Tibial artery (tissue), 4 donors: ENCODE measurements at regions not wholly inside any gene's neighbourhood (a gene's known extent, or its start where the extent isn't known, plus 50 kb on each side); places are given as distances from the start of the nearest gene placed in this dataset.
A peak's percentile ranks its signal among the peaks of the same experiment; 100 is the strongest.

Experiments used
- DNase-seq, 2 donors: peaks; one replicate each; pipeline ENCODE4 v3.0.0-alpha.2; 2019
- H3K27ac ChIP-seq, 2 donors: fragments of 200-600 bp; sonication (generic) in 1 of 2; 1 replicate in 1 of 2; 2 replicates in 1 of 2; pipeline ENCODE4 v1.5.1; 2018 to 2019; ENCODE audit warnings: mild to moderate bottlenecking in 1 of 2
- H3K27me3 ChIP-seq, 2 donors: fragments of 200-600 bp; sonication (generic) in 1 of 2; one replicate each; pipeline versions ENCODE4 v1.5.1 to v1.6.0; 2016 to 2019
- H3K36me3 ChIP-seq, 3 donors: fragments of 200-600 bp; sonication (generic) in 2 of 3; one replicate each; pipeline ENCODE4 v1.5.1; 2016 to 2019; ENCODE audit warnings: mild to moderate bottlenecking in 2 of 3
- H3K4me1 ChIP-seq, 4 donors: fragments of 200-600 bp; sonication (generic) in 2 of 4; 1 replicate in 3 of 4; 2 replicates in 1 of 4; pipeline ENCODE4 v1.5.1; 2016 to 2019
- H3K4me3 ChIP-seq, 2 donors: fragments of 200-600 bp; sonication (generic) in 1 of 2; 1 replicate in 1 of 2; 2 replicates in 1 of 2; pipeline ENCODE4 v1.5.1; 2018 to 2019; ENCODE audit warnings: mild to moderate bottlenecking in 2 of 2
- H3K9me3 ChIP-seq, 3 donors: fragments of 200-600 bp; sonication (generic) in 1 of 3; one replicate each; pipeline ENCODE4 v1.5.1; 2016 to 2019
- intact Hi-C: fragments of 100-400 bp; cut with DNase I; formaldehyde crosslinking; loops from one replicate; pipeline ENCODE4 v1.15.0; 2023; ENCODE audit warnings: low total_unique reads
- TF ChIP-seq, protein P1 (sequence below), 2 experiments: fragments of 200-600 bp in 1 of 2; fragments of 450-650 bp in 1 of 2; IDR thresholded peaks; one replicate each; pipeline ENCODE4 v1.5.1; 2017 to 2019; ENCODE audit warnings: antibody characterized with exemption in 2 of 2, mild to moderate bottlenecking in 1 of 2, moderate library complexity in 1 of 2

DNA sequence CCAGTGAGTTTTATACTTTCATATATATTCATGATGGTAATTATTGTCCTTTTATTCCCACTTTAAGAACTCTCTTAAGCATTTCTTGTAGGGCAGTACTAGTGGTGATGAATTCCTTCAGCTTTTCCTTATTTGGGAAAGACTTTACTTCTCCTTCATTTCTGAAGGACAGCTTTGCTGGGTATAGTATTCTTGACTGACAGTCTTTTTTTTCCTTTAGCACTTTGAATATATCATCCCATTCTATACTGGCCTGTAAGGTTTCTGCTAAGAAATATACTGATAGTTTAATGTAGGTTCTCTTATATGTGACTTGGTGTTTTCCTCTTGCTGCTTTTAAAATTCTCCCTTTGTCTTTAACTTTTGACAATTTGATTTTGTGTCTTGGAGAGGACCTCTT lies 109.0 kb upstream of the FSTL4 start:
- Histone ChIP-seq H3K4me3 (no peak overlapping the region), H3K4me1 (peaks cover 0 to 4% (median 0%) of the 10 kb centered on the region in 4 donors), H3K9me3 (peaks cover 0 to 12% (median 11%) of the 10 kb centered on the region in 3 donors), H3K27ac (no peak overlapping the region), H3K36me3 (no peaks in the 10 kb centered on the region), H3K27me3 (no peaks in the 10 kb centered on the region)
- TF ChIP-seq, protein P1, sequence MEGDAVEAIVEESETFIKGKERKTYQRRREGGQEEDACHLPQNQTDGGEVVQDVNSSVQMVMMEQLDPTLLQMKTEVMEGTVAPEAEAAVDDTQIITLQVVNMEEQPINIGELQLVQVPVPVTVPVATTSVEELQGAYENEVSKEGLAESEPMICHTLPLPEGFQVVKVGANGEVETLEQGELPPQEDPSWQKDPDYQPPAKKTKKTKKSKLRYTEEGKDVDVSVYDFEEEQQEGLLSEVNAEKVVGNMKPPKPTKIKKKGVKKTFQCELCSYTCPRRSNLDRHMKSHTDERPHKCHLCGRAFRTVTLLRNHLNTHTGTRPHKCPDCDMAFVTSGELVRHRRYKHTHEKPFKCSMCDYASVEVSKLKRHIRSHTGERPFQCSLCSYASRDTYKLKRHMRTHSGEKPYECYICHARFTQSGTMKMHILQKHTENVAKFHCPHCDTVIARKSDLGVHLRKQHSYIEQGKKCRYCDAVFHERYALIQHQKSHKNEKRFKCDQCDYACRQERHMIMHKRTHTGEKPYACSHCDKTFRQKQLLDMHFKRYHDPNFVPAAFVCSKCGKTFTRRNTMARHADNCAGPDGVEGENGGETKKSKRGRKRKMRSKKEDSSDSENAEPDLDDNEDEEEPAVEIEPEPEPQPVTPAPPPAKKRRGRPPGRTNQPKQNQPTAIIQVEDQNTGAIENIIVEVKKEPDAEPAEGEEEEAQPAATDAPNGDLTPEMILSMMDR (IDR thresholded peaks at IDR 0.05), result no peak
- DNase-seq, result no peak
- intact Hi-C loops, result no loop called here

DNA sequence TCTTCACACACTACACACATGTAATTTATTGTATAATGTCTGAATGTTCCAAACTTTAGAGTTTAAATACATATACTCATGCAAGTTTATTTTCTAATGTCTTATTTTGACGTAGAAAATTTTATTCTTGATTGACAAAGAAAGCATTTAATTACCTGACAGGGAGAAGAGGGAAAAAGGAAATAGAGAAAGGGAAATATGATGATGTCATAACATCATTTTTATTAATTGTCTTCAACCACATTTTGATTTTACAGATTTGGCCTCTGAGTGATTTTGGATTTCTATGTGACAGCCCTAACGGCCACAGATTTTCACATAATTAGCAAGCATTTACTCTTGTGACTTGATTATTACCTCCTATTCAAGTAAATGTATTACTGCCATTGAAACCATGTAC lies 106.1 kb upstream of the FSTL4 start:
- Histone ChIP-seq H3K4me1 (peaks cover 0 to 13% (median 0%) of the 10 kb centered on the region in 4 donors), H3K27ac (no peak overlapping the region), H3K9me3 (peaks cover 0 to 12% (median 11%) of the 10 kb centered on the region in 3 donors), H3K27me3 (no peaks in the 10 kb centered on the region), H3K36me3 (no peaks in the 10 kb centered on the region), H3K4me3 (no peak overlapping the region)
- no peak for DNase-seq
- intact Hi-C loops, result no loop called here
- TF ChIP-seq, protein P1 (IDR thresholded peaks at IDR 0.05), result no peak

DNA sequence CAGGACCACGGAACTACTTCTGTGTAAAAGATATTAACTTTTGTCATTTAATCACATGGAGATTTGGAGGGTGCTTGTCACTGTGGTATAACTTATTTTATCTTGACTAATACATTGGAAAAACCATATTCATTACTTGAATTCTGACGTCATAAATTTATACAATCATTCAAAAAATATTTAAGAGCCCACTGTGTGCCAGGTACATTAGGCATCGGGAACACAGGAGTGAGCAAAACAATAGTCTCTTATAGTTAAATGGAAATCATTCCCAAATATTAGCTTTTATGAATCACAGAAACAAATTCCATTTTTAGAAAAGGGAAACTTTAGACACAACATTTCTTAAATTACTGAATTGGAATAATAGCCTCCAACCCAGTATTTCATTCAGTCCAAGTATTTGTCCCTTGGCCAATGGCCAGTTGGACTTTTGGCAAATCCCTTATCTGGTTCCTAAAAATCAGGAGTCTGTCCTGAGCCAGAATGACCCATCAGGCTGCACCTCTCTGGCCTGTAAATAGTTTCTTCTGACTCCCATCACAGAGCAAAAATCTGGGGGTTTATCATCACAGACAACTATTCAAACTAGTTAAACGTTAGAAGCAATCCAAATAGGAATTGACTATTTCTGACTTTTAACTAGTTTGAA lies 104.3 kb upstream of the FSTL4 start:
- TF ChIP-seq, protein P1 (IDR thresholded peaks at IDR 0.05), result no peak
- intact Hi-C loops, result no loop called here
- peak in 1 of 2 donors; percentile 2 for DNase-seq
- Histone ChIP-seq H3K9me3 (peaks cover 0 to 7% (median 4%) of the 10 kb centered on the region in 3 donors), H3K4me3 (no peak overlapping the region), H3K36me3 (no peaks in the 10 kb centered on the region), H3K4me1 (peaks cover 0 to 13% (median 0%) of the 10 kb centered on the region in 4 donors), H3K27me3 (no peaks in the 10 kb centered on the region), H3K27ac (no peak overlapping the region)

DNA sequence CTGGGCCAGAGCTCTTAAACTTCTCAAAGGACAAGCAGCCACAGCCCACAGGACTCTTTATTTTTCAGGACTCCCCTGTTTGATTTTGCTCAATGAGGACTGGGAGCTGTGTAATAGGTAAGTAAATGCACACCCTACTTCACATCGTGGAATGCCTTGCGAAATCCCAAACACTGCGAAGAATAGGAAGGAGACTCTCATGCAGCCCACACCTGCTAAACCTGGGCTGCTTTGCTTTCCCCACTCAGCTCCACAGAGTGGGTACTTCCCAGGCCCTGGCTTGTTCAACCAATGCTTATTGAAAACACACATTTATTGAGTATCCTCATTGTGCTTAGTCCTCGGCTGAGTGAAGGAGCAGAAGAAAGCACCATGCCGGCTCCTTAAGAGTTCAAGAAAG lies 103.3 kb upstream of the FSTL4 start:
- DNase-seq, result peak in 1 of 2 donors; percentile 4
- Histone ChIP-seq H3K27ac (no peak overlapping the region), H3K4me3 (no peak overlapping the region), H3K27me3 (no peaks in the 10 kb centered on the region), H3K4me1 (peaks cover 0 to 13% (median 0%) of the 10 kb centered on the region in 4 donors), H3K36me3 (no peaks in the 10 kb centered on the region), H3K9me3 (no peaks in the 10 kb centered on the region)
- TF ChIP-seq, protein P1 (IDR thresholded peaks at IDR 0.05), result no peak
- intact Hi-C loops, result no loop called here

DNA sequence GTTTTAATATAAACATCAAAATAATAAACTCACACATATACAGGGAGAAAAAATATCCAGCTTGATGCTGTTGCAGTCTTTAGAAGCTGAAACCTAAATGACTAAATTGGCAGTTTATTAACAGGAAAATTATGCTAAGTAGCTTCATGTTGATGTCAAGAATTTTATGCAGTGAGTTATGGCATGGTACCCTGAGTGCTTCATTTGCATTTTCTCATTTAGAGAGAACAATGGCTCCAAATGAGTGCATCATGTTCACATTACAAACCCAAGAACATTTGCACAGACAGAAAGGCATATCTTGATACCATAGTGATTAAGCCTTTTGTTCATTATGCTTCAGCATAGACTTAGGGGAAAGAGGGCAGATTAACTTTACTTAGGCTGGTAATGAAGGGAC lies 102.9 kb upstream of the FSTL4 start:
- intact Hi-C loops, result no loop called here
- no peak overlapping the region for H3K4me3 ChIP-seq
- DNase-seq, result no peak

More for the DNA sequence above, 102.9 kb upstream of the FSTL4 start:
- no peak overlapping the region for H3K27ac ChIP-seq
- no peaks in the 10 kb centered on the region for H3K9me3 ChIP-seq
- H3K36me3 ChIP-seq, result no peaks in the 10 kb centered on the region
- peaks cover 0 to 13% (median 0%) of the 10 kb centered on the region in 4 donors for H3K4me1 ChIP-seq
- H3K27me3 ChIP-seq, result no peaks in the 10 kb centered on the region
- TF ChIP-seq, protein P1 (IDR thresholded peaks at IDR 0.05), result no peak
